SK-N-SH treated with all-trans-retinoic acid at 6 μM for 48 hours (cell line): ENCODE measurements at regions not wholly inside any gene's neighbourhood (a gene's known extent, or its start where the extent isn't known, plus 50 kb on each side); places are given as distances from the start of the nearest gene placed in this dataset.

Experiments used
- ARNTL ChIP-seq: fragments of 450-650 bp; formaldehyde crosslinking; IDR thresholded peaks from 2 replicates; pipeline ENCODE4 v1.5.0; 2020; ENCODE audit warnings: low read depth, mild to moderate bottlenecking, moderate library complexity, borderline replicate concordance
- BACH2 ChIP-seq: fragments of 250-450 bp; sonication (Bioruptor Pico); IDR thresholded peaks from 2 replicates; pipeline ENCODE4 v1.9.0; 2021; ENCODE audit warnings: mild to moderate bottlenecking, borderline replicate concordance
- GLIS3 ChIP-seq: fragments of 250-450 bp; sonication (Bioruptor Pico); IDR thresholded peaks from 2 replicates; pipeline ENCODE4 v1.5.0; 2020; ENCODE audit warnings: mild to moderate bottlenecking, moderate library complexity
- OSR1 ChIP-seq: fragments of 250-450 bp; sonication (Bioruptor Pico); IDR thresholded peaks from 2 replicates; pipeline ENCODE4 v1.8.0; 2022; ENCODE audit warnings: moderate library complexity, mild to moderate bottlenecking, inconsistent platforms
- PPARA ChIP-seq: fragments of 250-450 bp; sonication (Bioruptor Pico); IDR thresholded peaks from 2 replicates; pipeline ENCODE4 v1.5.0; 2020; ENCODE audit warnings: mild to moderate bottlenecking, borderline replicate concordance
- RARB ChIP-seq: fragments of 250-450 bp; sonication (Bioruptor Pico); IDR thresholded peaks from 2 replicates; pipeline ENCODE4 v1.8.0; 2021; ENCODE audit warnings: mild to moderate bottlenecking, moderate library complexity
- ZFP3 ChIP-seq: fragments of 250-450 bp; sonication (Bioruptor Pico); IDR thresholded peaks from 2 replicates; pipeline ENCODE4 v1.5.0; 2020; ENCODE audit warnings: mild to moderate bottlenecking, moderate library complexity
- ZFP30 ChIP-seq: fragments of 450-650 bp; formaldehyde crosslinking; IDR thresholded peaks from 2 replicates; pipeline ENCODE4 v1.5.0; 2022; ENCODE audit warnings: mild to moderate bottlenecking, moderate library complexity
- ZNF8 ChIP-seq: fragments of 450-650 bp; formaldehyde crosslinking; IDR thresholded peaks from 2 replicates; pipeline ENCODE4 v1.5.0; 2020; ENCODE audit warnings: mild to moderate bottlenecking, moderate library complexity
- TF ChIP-seq, protein P1 (sequence below): fragments of 250-450 bp; sonication (Bioruptor Pico); IDR thresholded peaks from 2 replicates; pipeline ENCODE4 v1.8.0; 2021; ENCODE audit warnings: low read depth, mild to moderate bottlenecking, moderate library complexity, borderline replicate concordance
- TF ChIP-seq, protein P2 (sequence below): fragments of 250-450 bp; sonication (Bioruptor Pico); IDR thresholded peaks from 2 replicates; pipeline ENCODE4 v1.5.1; 2021; ENCODE audit warnings: mild to moderate bottlenecking, moderate library complexity

- no peak for TF ChIP-seq ZFP3
- TF ChIP-seq, protein P1, sequence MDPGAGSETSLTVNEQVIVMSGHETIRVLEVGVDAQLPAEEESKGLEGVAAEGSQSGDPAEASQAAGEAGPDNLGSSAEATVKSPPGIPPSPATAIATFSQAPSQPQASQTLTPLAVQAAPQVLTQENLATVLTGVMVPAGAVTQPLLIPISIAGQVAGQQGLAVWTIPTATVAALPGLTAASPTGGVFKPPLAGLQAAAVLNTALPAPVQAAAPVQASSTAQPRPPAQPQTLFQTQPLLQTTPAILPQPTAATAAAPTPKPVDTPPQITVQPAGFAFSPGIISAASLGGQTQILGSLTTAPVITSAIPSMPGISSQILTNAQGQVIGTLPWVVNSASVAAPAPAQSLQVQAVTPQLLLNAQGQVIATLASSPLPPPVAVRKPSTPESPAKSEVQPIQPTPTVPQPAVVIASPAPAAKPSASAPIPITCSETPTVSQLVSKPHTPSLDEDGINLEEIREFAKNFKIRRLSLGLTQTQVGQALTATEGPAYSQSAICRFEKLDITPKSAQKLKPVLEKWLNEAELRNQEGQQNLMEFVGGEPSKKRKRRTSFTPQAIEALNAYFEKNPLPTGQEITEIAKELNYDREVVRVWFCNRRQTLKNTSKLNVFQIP (CRISPR knock-in tag): no peak
- TF ChIP-seq RARB (CRISPR knock-in tag): no peak
- no peak for TF ChIP-seq GLIS3 (CRISPR knock-in tag)
- TF ChIP-seq ARNTL (CRISPR knock-in tag): no peak
- TF ChIP-seq, protein P2, sequence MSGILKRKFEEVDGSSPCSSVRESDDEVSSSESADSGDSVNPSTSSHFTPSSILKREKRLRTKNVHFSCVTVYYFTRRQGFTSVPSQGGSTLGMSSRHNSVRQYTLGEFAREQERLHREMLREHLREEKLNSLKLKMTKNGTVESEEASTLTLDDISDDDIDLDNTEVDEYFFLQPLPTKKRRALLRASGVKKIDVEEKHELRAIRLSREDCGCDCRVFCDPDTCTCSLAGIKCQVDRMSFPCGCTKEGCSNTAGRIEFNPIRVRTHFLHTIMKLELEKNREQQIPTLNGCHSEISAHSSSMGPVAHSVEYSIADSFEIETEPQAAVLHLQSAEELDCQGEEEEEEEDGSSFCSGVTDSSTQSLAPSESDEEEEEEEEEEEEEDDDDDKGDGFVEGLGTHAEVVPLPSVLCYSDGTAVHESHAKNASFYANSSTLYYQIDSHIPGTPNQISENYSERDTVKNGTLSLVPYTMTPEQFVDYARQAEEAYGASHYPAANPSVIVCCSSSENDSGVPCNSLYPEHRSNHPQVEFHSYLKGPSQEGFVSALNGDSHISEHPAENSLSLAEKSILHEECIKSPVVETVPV (CRISPR knock-in tag): no peak
- no peak for TF ChIP-seq BACH2 (CRISPR knock-in tag)
- no peak for TF ChIP-seq PPARA (CRISPR knock-in tag)
- no peak for TF ChIP-seq OSR1 (CRISPR knock-in tag)
- TF ChIP-seq ZFP30 (CRISPR knock-in tag): no peak
- no peak for TF ChIP-seq ZNF8 (CRISPR knock-in tag)
Measured at GRCh38 chr7:67566101-67566500, 569.5 kb downstream of the TYW1 start.
